Panc1 (cell line): ENCODE measurements at regions not wholly inside any gene's neighbourhood (a gene's known extent, or its start where the extent isn't known, plus 50 kb on each side); places are given as distances from the start of the nearest gene placed in this dataset.

Source experiments
- POLR2AphosphoS5 ChIP-seq: IDR thresholded peaks from 2 replicates; pipeline ENCODE4 v1.6.1; 2012; ENCODE audit warnings: mild to moderate bottlenecking, low read depth, low read length, moderate library complexity
- SIN3A ChIP-seq: IDR thresholded peaks from 2 replicates; pipeline ENCODE4 v1.6.1; 2012; ENCODE audit warnings: low read depth, mild to moderate bottlenecking, low read length, moderate library complexity, borderline replicate concordance; ENCODE audit not compliant: insufficient read depth
- TCF7L2 ChIP-seq: IDR thresholded peaks from 2 replicates; pipeline ENCODE4 v1.6.1; 2011; ENCODE audit warnings: mild to moderate bottlenecking, low read depth, low read length, inconsistent platforms
- TF ChIP-seq, protein P1 (sequence below): fragments of 450-650 bp; IDR thresholded peaks from 2 replicates; pipeline ENCODE4 v1.5.1; 2017; ENCODE audit warnings: mild to moderate bottlenecking
- TF ChIP-seq, protein P2 (sequence below), 2 experiments: IDR thresholded peaks; 2 replicates each; pipeline ENCODE4 v1.6.1; 2011 to 2012; ENCODE audit warnings: low read depth in 2 of 2, control low read depth in 1 of 2, low read length in 1 of 2, mild to moderate bottlenecking in 1 of 2, moderate library complexity in 1 of 2; ENCODE audit not compliant: insufficient read depth in 1 of 2

DNA sequence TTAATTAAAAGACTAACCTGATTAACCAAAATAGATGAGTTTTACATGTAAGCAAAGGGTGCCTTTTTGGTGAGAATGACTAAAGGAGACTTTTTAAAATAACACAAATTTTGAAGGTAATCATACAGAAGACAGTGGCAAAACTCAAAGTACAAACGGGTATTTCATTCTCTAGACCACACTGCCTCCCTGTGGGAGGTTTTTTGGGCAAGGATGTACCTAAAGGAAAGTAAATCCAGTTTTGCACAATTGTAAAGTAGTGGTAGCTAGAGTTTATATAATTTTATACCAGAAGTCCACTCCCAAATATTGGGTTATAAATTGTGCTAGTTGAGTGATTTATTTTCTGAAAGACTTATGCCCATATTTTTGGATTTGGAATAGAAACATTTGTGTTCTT is 201.0 kb downstream of the PAPSS1 start:
- TF ChIP-seq, protein P1, sequence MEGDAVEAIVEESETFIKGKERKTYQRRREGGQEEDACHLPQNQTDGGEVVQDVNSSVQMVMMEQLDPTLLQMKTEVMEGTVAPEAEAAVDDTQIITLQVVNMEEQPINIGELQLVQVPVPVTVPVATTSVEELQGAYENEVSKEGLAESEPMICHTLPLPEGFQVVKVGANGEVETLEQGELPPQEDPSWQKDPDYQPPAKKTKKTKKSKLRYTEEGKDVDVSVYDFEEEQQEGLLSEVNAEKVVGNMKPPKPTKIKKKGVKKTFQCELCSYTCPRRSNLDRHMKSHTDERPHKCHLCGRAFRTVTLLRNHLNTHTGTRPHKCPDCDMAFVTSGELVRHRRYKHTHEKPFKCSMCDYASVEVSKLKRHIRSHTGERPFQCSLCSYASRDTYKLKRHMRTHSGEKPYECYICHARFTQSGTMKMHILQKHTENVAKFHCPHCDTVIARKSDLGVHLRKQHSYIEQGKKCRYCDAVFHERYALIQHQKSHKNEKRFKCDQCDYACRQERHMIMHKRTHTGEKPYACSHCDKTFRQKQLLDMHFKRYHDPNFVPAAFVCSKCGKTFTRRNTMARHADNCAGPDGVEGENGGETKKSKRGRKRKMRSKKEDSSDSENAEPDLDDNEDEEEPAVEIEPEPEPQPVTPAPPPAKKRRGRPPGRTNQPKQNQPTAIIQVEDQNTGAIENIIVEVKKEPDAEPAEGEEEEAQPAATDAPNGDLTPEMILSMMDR = peak; percentile 30; the same call in 1 of the 2 replicates
- TF ChIP-seq POLR2AphosphoS5 = no peak
- no peak for TF ChIP-seq SIN3A
- TF ChIP-seq, protein P2, sequence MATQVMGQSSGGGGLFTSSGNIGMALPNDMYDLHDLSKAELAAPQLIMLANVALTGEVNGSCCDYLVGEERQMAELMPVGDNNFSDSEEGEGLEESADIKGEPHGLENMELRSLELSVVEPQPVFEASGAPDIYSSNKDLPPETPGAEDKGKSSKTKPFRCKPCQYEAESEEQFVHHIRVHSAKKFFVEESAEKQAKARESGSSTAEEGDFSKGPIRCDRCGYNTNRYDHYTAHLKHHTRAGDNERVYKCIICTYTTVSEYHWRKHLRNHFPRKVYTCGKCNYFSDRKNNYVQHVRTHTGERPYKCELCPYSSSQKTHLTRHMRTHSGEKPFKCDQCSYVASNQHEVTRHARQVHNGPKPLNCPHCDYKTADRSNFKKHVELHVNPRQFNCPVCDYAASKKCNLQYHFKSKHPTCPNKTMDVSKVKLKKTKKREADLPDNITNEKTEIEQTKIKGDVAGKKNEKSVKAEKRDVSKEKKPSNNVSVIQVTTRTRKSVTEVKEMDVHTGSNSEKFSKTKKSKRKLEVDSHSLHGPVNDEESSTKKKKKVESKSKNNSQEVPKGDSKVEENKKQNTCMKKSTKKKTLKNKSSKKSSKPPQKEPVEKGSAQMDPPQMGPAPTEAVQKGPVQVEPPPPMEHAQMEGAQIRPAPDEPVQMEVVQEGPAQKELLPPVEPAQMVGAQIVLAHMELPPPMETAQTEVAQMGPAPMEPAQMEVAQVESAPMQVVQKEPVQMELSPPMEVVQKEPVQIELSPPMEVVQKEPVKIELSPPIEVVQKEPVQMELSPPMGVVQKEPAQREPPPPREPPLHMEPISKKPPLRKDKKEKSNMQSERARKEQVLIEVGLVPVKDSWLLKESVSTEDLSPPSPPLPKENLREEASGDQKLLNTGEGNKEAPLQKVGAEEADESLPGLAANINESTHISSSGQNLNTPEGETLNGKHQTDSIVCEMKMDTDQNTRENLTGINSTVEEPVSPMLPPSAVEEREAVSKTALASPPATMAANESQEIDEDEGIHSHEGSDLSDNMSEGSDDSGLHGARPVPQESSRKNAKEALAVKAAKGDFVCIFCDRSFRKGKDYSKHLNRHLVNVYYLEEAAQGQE (IDR thresholded peaks at IDR 0.05; ENCODE audit: insufficient read depth in 1 of 2, low read depth in 2 of 2, low read length in 1 of 2) = no peak
- no peak for TF ChIP-seq TCF7L2
